HEK293T (cell line): ENCODE measurements at regions not wholly inside any gene's neighbourhood (a gene's known extent, or its start where the extent isn't known, plus 50 kb on each side); places are given as distances from the start of the nearest gene placed in this dataset.

Source experiments
- L3MBTL2 ChIP-seq: fragments of 450-650 bp; conservative IDR thresholded peaks from 2 replicates; pipeline ENCODE4 v1.6.1; 2016; ENCODE audit warnings: mild to moderate bottlenecking
- SP1 ChIP-seq: fragments of 450-650 bp; IDR thresholded peaks from 2 replicates; pipeline ENCODE4 v1.6.1; 2017

- TF ChIP-seq L3MBTL2 (no peak), SP1 (no peak)
These were observed 561.8 kb downstream of the TOX3 start for GRCh38 chr16:51985126-51985525.
